Lower leg skin (tissue), 3 donors: ENCODE measurements at regions not wholly inside any gene's neighbourhood (a gene's known extent, or its start where the extent isn't known, plus 50 kb on each side); places are given as distances from the start of the nearest gene placed in this dataset.

ENCODE experiments used
- POLR2A ChIP-seq, 2 donors: fragments of 450-650 bp; IDR thresholded peaks; one replicate each; pipeline ENCODE4 v1.6.1; 2016 to 2017; ENCODE audit warnings: antibody characterized with exemption in 2 of 2, mild to moderate bottlenecking in 1 of 2, moderate library complexity in 1 of 2
- TF ChIP-seq, protein P1 (sequence below), 3 donors: fragments of 450-650 bp; IDR thresholded peaks; one replicate each; pipeline ENCODE4 v1.5.1; 2016; ENCODE audit warnings: antibody characterized with exemption in 3 of 3, mild to moderate bottlenecking in 3 of 3, moderate library complexity in 2 of 3

DNA sequence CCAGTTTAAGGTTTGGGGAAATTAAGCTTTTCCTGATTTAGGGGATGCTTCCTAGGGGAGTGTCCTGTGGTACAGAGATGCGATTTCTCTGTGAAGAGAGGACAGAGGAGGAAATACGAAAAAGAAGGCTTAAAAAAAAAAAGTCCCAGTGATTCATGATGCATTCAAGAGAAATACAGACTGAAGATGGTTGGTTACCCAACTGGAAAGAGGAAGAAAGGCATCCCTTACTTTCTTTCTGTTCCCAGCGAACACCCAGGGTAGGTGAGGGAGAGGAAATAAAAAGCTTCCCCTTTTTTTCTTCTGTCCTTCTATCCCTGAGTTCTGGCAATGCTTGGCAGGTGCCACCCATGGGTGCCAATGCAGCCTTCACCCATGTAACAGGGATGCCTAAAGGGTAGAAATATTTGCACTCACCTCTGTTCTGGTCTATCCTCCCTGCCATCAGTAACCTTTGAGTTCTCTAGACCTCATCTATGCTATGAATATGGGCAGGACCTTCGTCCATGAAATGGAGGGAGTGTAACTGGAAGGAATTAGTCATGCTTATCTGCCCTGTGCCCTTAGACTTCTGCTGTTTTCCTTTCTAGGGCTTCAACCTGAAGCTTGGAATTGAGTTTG, 230.1 kb upstream of the GALNTL6 start:
- TF ChIP-seq, protein P1, sequence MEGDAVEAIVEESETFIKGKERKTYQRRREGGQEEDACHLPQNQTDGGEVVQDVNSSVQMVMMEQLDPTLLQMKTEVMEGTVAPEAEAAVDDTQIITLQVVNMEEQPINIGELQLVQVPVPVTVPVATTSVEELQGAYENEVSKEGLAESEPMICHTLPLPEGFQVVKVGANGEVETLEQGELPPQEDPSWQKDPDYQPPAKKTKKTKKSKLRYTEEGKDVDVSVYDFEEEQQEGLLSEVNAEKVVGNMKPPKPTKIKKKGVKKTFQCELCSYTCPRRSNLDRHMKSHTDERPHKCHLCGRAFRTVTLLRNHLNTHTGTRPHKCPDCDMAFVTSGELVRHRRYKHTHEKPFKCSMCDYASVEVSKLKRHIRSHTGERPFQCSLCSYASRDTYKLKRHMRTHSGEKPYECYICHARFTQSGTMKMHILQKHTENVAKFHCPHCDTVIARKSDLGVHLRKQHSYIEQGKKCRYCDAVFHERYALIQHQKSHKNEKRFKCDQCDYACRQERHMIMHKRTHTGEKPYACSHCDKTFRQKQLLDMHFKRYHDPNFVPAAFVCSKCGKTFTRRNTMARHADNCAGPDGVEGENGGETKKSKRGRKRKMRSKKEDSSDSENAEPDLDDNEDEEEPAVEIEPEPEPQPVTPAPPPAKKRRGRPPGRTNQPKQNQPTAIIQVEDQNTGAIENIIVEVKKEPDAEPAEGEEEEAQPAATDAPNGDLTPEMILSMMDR (IDR thresholded peaks at IDR 0.05) = no peak
- no peak for TF ChIP-seq POLR2A (IDR thresholded peaks at IDR 0.05)
